HG02981 (cell line): ENCODE measurements at regions not wholly inside any gene's neighbourhood (a gene's known extent, or its start where the extent isn't known, plus 50 kb on each side); places are given as distances from the start of the nearest gene placed in this dataset.

Experiments
- ATAC-seq: cut with Tn5 transposase; IDR thresholded peaks from one replicate; pipeline ENCODE4 v1.9.1; 2021; ENCODE audit warnings: mild to moderate bottlenecking, moderate library complexity; ENCODE audit not compliant: unreplicated experiment

- ATAC-seq, result no peak
These were observed 151.0 kb downstream of the COX7C start for GRCh38 chr5:86768699-86769202.

GRCh38 chr5:86780018-86780417 lies 162.3 kb downstream of the COX7C start:
- ATAC-seq, result no peak

GRCh38 chr5:86786955-86787354 lies 169.2 kb downstream of the COX7C start:
- no peak for ATAC-seq

- ATAC-seq, result no peak
These were observed 177.9 kb downstream of the COX7C start for GRCh38 chr5:86795659-86796058.

- no peak for ATAC-seq
These were observed 179.9 kb downstream of the COX7C start for GRCh38 chr5:86797677-86798076.

GRCh38 chr5:86806206-86806605 lies 188.5 kb downstream of the COX7C start:
- ATAC-seq, result no peak

GRCh38 chr5:86807046-86808031 lies 189.6 kb downstream of the COX7C start:
- no peak for ATAC-seq

- ATAC-seq, result no peak
These were observed 196.6 kb downstream of the COX7C start for GRCh38 chr5:86814315-86814714.

GRCh38 chr5:86814907-86815306 lies 197.2 kb downstream of the COX7C start:
- no peak for ATAC-seq

GRCh38 chr5:86824637-86825036 lies 206.9 kb downstream of the COX7C start:
- ATAC-seq, result no peak

GRCh38 chr5:86831128-86831527 lies 213.4 kb downstream of the COX7C start:
- no peak for ATAC-seq

- ATAC-seq, result no peak
These were observed 216.1 kb downstream of the COX7C start for GRCh38 chr5:86833868-86834267.

GRCh38 chr5:86837610-86838009 lies 219.9 kb downstream of the COX7C start:
- ATAC-seq, result no peak

GRCh38 chr5:86838083-86838482 lies 220.3 kb downstream of the COX7C start:
- ATAC-seq, result no peak

GRCh38 chr5:86841000-86841644 lies 223.4 kb downstream of the COX7C start:
- ATAC-seq, result no peak

- ATAC-seq, result no peak
These were observed 240.7 kb downstream of the COX7C start for GRCh38 chr5:86858442-86858841.

- ATAC-seq, result no peak
These were observed 243.8 kb downstream of the COX7C start for GRCh38 chr5:86861512-86861911.

- ATAC-seq, result no peak
These were observed 244.4 kb downstream of the COX7C start for GRCh38 chr5:86862093-86862492.

- no peak for ATAC-seq
These were observed 246.3 kb downstream of the COX7C start for GRCh38 chr5:86864051-86864450.

- ATAC-seq, result no peak
These were observed 247.6 kb downstream of the COX7C start for GRCh38 chr5:86865256-86865785.

GRCh38 chr5:86866036-86866435 lies 248.3 kb downstream of the COX7C start:
- ATAC-seq, result no peak

- ATAC-seq, result no peak
These were observed 251.5 kb downstream of the COX7C start for GRCh38 chr5:86869268-86869667.
